ENCODE measurements at regions not wholly inside any gene's neighbourhood (a gene's known extent, or its start where the extent isn't known, plus 50 kb on each side); places are given as distances from the start of the nearest gene placed in this dataset.

DNA sequence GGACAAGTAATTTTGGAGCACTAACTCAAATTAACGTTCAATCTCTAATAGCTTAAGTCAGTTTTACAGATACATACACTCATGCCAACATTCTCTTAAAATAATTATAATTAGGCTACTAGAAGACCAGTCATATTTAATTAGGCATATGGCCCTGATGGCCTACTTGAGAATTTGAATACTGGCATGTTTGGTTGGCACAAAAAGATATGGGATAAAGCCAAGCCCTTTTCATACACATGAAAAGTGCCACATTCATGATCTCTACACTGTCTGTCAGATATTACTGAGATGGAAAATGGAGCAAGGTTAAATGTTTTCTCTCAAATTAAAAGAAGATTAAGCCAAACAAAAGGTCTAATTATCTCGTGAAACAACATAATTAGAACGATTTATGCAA, 1091.0 kb downstream of the C4orf33 start:
- in situ Hi-C loops (cut with MboI) = no loop called here
- no peak for DNase-seq (ENCODE audit: extremely low read depth in 1 of 4, low spot score in 3 of 4)
- H3K9me3 ChIP-seq (replicated peaks; ENCODE audit: control insufficient read depth, insufficient read depth, low read depth, low read length) = no peaks in the 10 kb centered on the region; the same call in 1 of the 2 replicates
- H3K4me1 ChIP-seq (replicated peaks in 1 of 2; ENCODE audit: control insufficient read depth in 2 of 2, insufficient read depth in 2 of 2, low read length in 2 of 2) = no peaks in the 10 kb centered on the region
- no peak for ATAC-seq
- no peak overlapping the region for H3K4me2 ChIP-seq (ENCODE audit: insufficient read depth, low read length)
- H3K27me3 ChIP-seq (ENCODE audit: control insufficient read depth in 2 of 2, insufficient read depth in 2 of 2, low read length in 2 of 2) = no peaks in the 10 kb centered on the region
- no peaks in the 10 kb centered on the region for H3K9me1 ChIP-seq (ENCODE audit: control insufficient read depth, insufficient read depth, low read length)
- H2AFZ ChIP-seq (ENCODE audit: low read depth, low read length) = no peak overlapping the region
- no peak overlapping the region for H3K4me3 ChIP-seq
- H3K79me2 ChIP-seq (ENCODE audit: control insufficient read depth, insufficient read depth, low read length) = no peaks in the 10 kb centered on the region
- no peak overlapping the region for H3K9ac ChIP-seq (ENCODE audit: insufficient read depth in 1 of 2, low read depth in 2 of 2, low read length in 2 of 2)
- 0% methylated on average over 3 of the region's 3 CpGs for WGBS (ENCODE audit: insufficient coverage, low coverage, missing lambda C conversion rate)
- intact Hi-C loops (cut with micrococcal nuclease) = no loop called here
- no peaks in the 10 kb centered on the region for H3K36me3 ChIP-seq (ENCODE audit: control insufficient read depth, insufficient read depth, low read length)
- no peaks in the 10 kb centered on the region for H4K20me1 ChIP-seq (replicated peaks; ENCODE audit: control insufficient read depth, insufficient read depth, low read length)
- FAIRE-seq = no peak
- no peak overlapping the region for H3K27ac ChIP-seq (ENCODE audit: extremely low read depth, low read depth, low read length)
- BruUV-seq (replicated peaks) = no TSS peak
- CTCF ChIA-PET (ENCODE audit: low intra/inter-chr PET ratio) = no interaction called here
- POLR2A ChIA-PET = no interaction called here
- no peak for TF ChIP-seq CHCHD3 (CRISPR knock-in tag; IDR thresholded peaks at IDR 0.05)
- TF ChIP-seq ZNF583 (CRISPR knock-in tag; IDR thresholded peaks at IDR 0.05) = no peak
- TF ChIP-seq, protein P1, sequence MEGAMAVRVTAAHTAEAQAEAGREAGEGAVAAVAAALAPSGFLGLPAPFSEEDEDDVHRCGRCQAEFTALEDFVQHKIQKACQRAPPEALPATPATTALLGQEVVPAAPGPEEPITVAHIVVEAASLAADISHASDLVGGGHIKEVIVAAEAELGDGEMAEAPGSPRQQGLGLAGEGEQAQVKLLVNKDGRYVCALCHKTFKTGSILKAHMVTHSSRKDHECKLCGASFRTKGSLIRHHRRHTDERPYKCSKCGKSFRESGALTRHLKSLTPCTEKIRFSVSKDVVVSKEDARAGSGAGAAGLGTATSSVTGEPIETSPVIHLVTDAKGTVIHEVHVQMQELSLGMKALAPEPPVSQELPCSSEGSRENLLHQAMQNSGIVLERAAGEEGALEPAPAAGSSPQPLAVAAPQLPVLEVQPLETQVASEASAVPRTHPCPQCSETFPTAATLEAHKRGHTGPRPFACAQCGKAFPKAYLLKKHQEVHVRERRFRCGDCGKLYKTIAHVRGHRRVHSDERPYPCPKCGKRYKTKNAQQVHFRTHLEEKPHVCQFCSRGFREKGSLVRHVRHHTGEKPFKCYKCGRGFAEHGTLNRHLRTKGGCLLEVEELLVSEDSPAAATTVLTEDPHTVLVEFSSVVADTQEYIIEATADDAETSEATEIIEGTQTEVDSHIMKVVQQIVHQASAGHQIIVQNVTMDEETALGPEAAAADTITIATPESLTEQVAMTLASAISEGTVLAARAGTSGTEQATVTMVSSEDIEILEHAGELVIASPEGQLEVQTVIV (CRISPR knock-in tag; IDR thresholded peaks at IDR 0.05; ENCODE audit: borderline replicate concordance) = no peak
- no peak for TF ChIP-seq CBFA2T3 (IDR thresholded peaks at IDR 0.05)
- TF ChIP-seq, protein P2, sequence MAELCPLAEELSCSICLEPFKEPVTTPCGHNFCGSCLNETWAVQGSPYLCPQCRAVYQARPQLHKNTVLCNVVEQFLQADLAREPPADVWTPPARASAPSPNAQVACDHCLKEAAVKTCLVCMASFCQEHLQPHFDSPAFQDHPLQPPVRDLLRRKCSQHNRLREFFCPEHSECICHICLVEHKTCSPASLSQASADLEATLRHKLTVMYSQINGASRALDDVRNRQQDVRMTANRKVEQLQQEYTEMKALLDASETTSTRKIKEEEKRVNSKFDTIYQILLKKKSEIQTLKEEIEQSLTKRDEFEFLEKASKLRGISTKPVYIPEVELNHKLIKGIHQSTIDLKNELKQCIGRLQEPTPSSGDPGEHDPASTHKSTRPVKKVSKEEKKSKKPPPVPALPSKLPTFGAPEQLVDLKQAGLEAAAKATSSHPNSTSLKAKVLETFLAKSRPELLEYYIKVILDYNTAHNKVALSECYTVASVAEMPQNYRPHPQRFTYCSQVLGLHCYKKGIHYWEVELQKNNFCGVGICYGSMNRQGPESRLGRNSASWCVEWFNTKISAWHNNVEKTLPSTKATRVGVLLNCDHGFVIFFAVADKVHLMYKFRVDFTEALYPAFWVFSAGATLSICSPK (IDR thresholded peaks at IDR 0.05; ENCODE audit: borderline replicate concordance) = no peak
- TF ChIP-seq POU5F1 (IDR thresholded peaks at IDR 0.05; ENCODE audit: borderline replicate concordance, low read depth, low read length, partially characterized antibody) = no peak
- TF ChIP-seq ZNF77 (CRISPR knock-in tag; IDR thresholded peaks at IDR 0.05) = no peak
- no peak for TF ChIP-seq SIX5 (IDR thresholded peaks at IDR 0.05; ENCODE audit: borderline replicate concordance in 1 of 2, insufficient read depth in 1 of 2, low read depth in 1 of 2, low read length in 2 of 2)
- TF ChIP-seq, protein P3, sequence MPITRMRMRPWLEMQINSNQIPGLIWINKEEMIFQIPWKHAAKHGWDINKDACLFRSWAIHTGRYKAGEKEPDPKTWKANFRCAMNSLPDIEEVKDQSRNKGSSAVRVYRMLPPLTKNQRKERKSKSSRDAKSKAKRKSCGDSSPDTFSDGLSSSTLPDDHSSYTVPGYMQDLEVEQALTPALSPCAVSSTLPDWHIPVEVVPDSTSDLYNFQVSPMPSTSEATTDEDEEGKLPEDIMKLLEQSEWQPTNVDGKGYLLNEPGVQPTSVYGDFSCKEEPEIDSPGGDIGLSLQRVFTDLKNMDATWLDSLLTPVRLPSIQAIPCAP (CRISPR knock-in tag; IDR thresholded peaks at IDR 0.05; ENCODE audit: borderline replicate concordance) = no peak
- no peak for TF ChIP-seq MECOM (CRISPR knock-in tag; IDR thresholded peaks at IDR 0.05)
- TF ChIP-seq, protein P4, sequence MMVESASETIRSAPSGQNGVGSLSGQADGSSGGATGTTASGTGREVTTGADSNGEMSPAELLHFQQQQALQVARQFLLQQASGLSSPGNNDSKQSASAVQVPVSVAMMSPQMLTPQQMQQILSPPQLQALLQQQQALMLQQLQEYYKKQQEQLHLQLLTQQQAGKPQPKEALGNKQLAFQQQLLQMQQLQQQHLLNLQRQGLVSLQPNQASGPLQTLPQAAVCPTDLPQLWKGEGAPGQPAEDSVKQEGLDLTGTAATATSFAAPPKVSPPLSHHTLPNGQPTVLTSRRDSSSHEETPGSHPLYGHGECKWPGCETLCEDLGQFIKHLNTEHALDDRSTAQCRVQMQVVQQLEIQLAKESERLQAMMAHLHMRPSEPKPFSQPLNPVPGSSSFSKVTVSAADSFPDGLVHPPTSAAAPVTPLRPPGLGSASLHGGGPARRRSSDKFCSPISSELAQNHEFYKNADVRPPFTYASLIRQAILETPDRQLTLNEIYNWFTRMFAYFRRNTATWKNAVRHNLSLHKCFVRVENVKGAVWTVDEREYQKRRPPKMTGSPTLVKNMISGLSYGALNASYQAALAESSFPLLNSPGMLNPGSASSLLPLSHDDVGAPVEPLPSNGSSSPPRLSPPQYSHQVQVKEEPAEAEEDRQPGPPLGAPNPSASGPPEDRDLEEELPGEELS (CRISPR knock-in tag; IDR thresholded peaks at IDR 0.05; ENCODE audit: borderline replicate concordance) = no peak
- TF ChIP-seq PRPF4 (IDR thresholded peaks at IDR 0.05; ENCODE audit: insufficient read depth, low read depth, low read length, poor library complexity, severe bottlenecking) = no peak
- TF ChIP-seq RFX1 (IDR thresholded peaks at IDR 0.05) = no peak
- TF ChIP-seq, protein P5, sequence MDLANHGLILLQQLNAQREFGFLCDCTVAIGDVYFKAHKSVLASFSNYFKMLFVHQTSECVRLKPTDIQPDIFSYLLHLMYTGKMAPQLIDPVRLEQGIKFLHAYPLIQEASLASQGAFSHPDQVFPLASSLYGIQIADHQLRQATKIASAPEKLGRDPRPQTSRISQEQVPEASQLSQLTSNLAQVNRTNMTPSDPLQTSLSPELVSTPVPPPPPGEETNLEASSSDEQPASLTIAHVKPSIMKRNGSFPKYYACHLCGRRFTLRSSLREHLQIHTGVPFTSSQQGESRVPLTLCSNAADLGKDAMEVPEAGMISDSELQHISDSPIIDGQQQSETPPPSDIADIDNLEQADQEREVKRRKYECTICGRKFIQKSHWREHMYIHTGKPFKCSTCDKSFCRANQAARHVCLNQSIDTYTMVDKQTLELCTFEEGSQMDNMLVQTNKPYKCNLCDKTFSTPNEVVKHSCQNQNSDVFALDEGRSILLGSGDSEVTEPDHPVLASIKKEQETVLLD (IDR thresholded peaks at IDR 0.05) = no peak
- TF ChIP-seq MXI1 (IDR thresholded peaks at IDR 0.05; ENCODE audit: low read depth, low read length) = no peak
- TF ChIP-seq BHLHE40 (IDR thresholded peaks at IDR 0.05; ENCODE audit: low read length) = no peak
